IMR-90 (cell line): ENCODE measurements at regions not wholly inside any gene's neighbourhood (a gene's known extent, or its start where the extent isn't known, plus 50 kb on each side); places are given as distances from the start of the nearest gene placed in this dataset.

ENCODE experiments used
- ATAC-seq: fragments of 200-7000 bp; cut with Tn5 transposase; 2 replicates; pipeline ENCODE4 v1.9.1; 2020; ENCODE audit warnings: low read depth, mild to moderate bottlenecking, moderate library complexity
- BruUV-seq: library from RNA; stranded (reverse); fragments of 400-500 nt; replicated peaks from 2 replicates; lab custom pipeline; 2021; lab: Mats Ljungman, UMichigan
- CTCF ChIA-PET: fragments of 300-600 bp; formaldehyde crosslinking; extraction: SDS; loops from one replicate; lab custom pipeline; 2021; ENCODE audit warnings: antibody characterized with exemption; lab: Yijun Ruan, JAX
- POLR2A ChIA-PET: fragments of 300-600 bp; sonication (Branson Sonifier 250); formaldehyde crosslinking; loops from one replicate; lab custom pipeline; 2022; ENCODE audit warnings: antibody characterized with exemption; ENCODE audit not compliant: unreplicated experiment; lab: Charles Lee
- DNase-seq: peaks from one replicate; pipeline ENCODE4 v3.0.0; 2013
- H2AFZ ChIP-seq: replicated peaks from 2 replicates; pipeline ENCODE3; 2013; ENCODE audit warnings: low read length, mild to moderate bottlenecking; ENCODE audit not compliant: poor library complexity
- H2AK5ac ChIP-seq: 2 replicates; pipeline ENCODE4 v1.6.1; 2013; ENCODE audit warnings: low read depth, low read length, inconsistent platforms
- H2AK9ac ChIP-seq: replicated peaks from 2 replicates; pipeline ENCODE3; 2013; ENCODE audit warnings: mild to moderate bottlenecking, low read depth, low read length, moderate library complexity; ENCODE audit not compliant: poor library complexity
- H2BK120ac ChIP-seq: 2 replicates; pipeline ENCODE4 v1.6.1; 2013; ENCODE audit warnings: low read depth, low read length, inconsistent platforms
- H2BK15ac ChIP-seq: 3 replicates; pipeline ENCODE4 v1.6.1; 2013; ENCODE audit warnings: low read depth, low read length, inconsistent platforms
- H2BK20ac ChIP-seq: 2 replicates; pipeline ENCODE4 v1.6.1; 2013; ENCODE audit warnings: low read depth, mild to moderate bottlenecking, inconsistent platforms, low read length, moderate library complexity
- H2BK5ac ChIP-seq: 2 replicates; pipeline ENCODE4 v1.6.1; 2013; ENCODE audit warnings: mild to moderate bottlenecking, low read depth, low read length, inconsistent platforms; ENCODE audit not compliant: poor library complexity, severe bottlenecking
- H3K14ac ChIP-seq: replicated peaks from 2 replicates; pipeline ENCODE4 v1.6.1; 2013; ENCODE audit warnings: low read depth, low read length, inconsistent platforms
- H3K18ac ChIP-seq: 2 replicates; pipeline ENCODE4 v1.6.1; 2013; ENCODE audit warnings: low read depth, low read length, control low read depth
- H3K23ac ChIP-seq: 2 replicates; pipeline ENCODE4 v1.6.1; 2013; ENCODE audit warnings: low read depth, low read length, inconsistent platforms
- H3K27ac ChIP-seq: 2 replicates; pipeline ENCODE4 v1.5.1; 2013; ENCODE audit warnings: mild to moderate bottlenecking, control low read depth, low read length; ENCODE audit not compliant: insufficient read depth
- H3K27me3 ChIP-seq: 2 replicates; pipeline ENCODE4 v1.6.1; 2013; ENCODE audit warnings: low read length; ENCODE audit not compliant: control insufficient read depth, insufficient read depth
- H3K36me3 ChIP-seq: 2 replicates; pipeline ENCODE4 v1.6.1; 2013; ENCODE audit warnings: low read length, mixed read lengths; ENCODE audit not compliant: control insufficient read depth, insufficient read depth
- H3K4ac ChIP-seq: 2 replicates; pipeline ENCODE4 v1.6.1; 2013; ENCODE audit warnings: low read depth, low read length, inconsistent platforms
- H3K4me1 ChIP-seq: 2 replicates; pipeline ENCODE4 v1.6.1; 2013; ENCODE audit warnings: low read length, mixed read lengths; ENCODE audit not compliant: control insufficient read depth, insufficient read depth
- H3K4me2 ChIP-seq: 2 replicates; pipeline ENCODE4 v1.6.1; 2013; ENCODE audit warnings: low read depth, mild to moderate bottlenecking, control low read depth, low read length, moderate library complexity
- H3K4me3 ChIP-seq: 2 replicates; pipeline ENCODE4 v1.5.1; 2013; ENCODE audit warnings: low read depth, mild to moderate bottlenecking, control low read depth, low read length, moderate library complexity; ENCODE audit not compliant: insufficient read depth
- H3K56ac ChIP-seq: 2 replicates; pipeline ENCODE4 v1.6.1; 2013; ENCODE audit warnings: low read length, inconsistent platforms; ENCODE audit not compliant: insufficient read depth; ENCODE audit errors: extremely low read depth
- H3K79me1 ChIP-seq, 2 experiments: 2 replicates each; pipeline ENCODE4 v1.6.1; 2013; ENCODE audit warnings: low read length in 2 of 2, inconsistent platforms in 1 of 2, low read depth in 1 of 2
- H3K9ac ChIP-seq: 2 replicates; pipeline ENCODE4 v1.6.1; 2013; ENCODE audit warnings: low read depth, low read length, control low read depth
- H3K9me1 ChIP-seq: 2 replicates; pipeline ENCODE4 v1.6.1; 2013; ENCODE audit warnings: low read length, inconsistent platforms; ENCODE audit not compliant: insufficient read depth
- H3K9me3 ChIP-seq: 2 replicates; pipeline ENCODE4 v1.6.1; 2013; ENCODE audit warnings: low read length; ENCODE audit not compliant: control insufficient read depth, insufficient read depth
- H4K20me1 ChIP-seq: 2 replicates; pipeline ENCODE4 v1.6.1; 2013; ENCODE audit warnings: low read length, inconsistent platforms; ENCODE audit not compliant: insufficient read depth
- H4K5ac ChIP-seq: 2 replicates; pipeline ENCODE4 v1.6.1; 2013; ENCODE audit warnings: mild to moderate bottlenecking, low read depth, low read length, control low read depth
- H4K8ac ChIP-seq, 2 experiments: 2 replicates each; pipeline ENCODE4 v1.6.1; 2013; ENCODE audit warnings: low read depth in 2 of 2, low read length in 2 of 2, control low read depth in 1 of 2, inconsistent platforms in 1 of 2
- H4K91ac ChIP-seq: 2 replicates; pipeline ENCODE4 v1.6.1; 2013; ENCODE audit warnings: low read depth, low read length, inconsistent platforms; ENCODE audit not compliant: insufficient read depth
- BHLHE40 ChIP-seq: fragments of 150-350 bp; IDR thresholded peaks from 2 replicates; pipeline ENCODE4 v1.6.1; 2016; ENCODE audit warnings: mild to moderate bottlenecking, low read depth, low read length
- CEBPB ChIP-seq: IDR thresholded peaks from 2 replicates; pipeline ENCODE4 v1.6.1; 2012; ENCODE audit warnings: low read depth, low read length, improper control_type of control experiment
- CHD1 ChIP-seq: IDR thresholded peaks from 2 replicates; pipeline ENCODE4 v1.6.1; 2012; ENCODE audit warnings: low read depth, low read length, improper control_type of control experiment
- FOS ChIP-seq: fragments of 150-350 bp; IDR thresholded peaks from 2 replicates; pipeline ENCODE4 v1.6.1; 2016; ENCODE audit warnings: low read depth, low read length
- MAFK ChIP-seq: IDR thresholded peaks from 2 replicates; pipeline ENCODE4 v1.6.1; 2012; ENCODE audit warnings: low read depth, low read length, improper control_type of control experiment
- MAZ ChIP-seq: IDR thresholded peaks from 2 replicates; pipeline ENCODE4 v1.6.1; 2012; ENCODE audit warnings: low read depth, mild to moderate bottlenecking, low read length, improper control_type of control experiment, moderate library complexity, borderline replicate concordance
- MXI1 ChIP-seq: IDR thresholded peaks from 2 replicates; pipeline ENCODE4 v1.6.1; 2012; ENCODE audit warnings: low read depth, mild to moderate bottlenecking, low read length, moderate library complexity, borderline replicate concordance
- NFE2L2 ChIP-seq: fragments of 150-350 bp; IDR thresholded peaks from 2 replicates; pipeline ENCODE4 v1.6.1; 2016; ENCODE audit warnings: low read depth, mild to moderate bottlenecking, low read length
- POLR2A ChIP-seq: IDR thresholded peaks from 2 replicates; pipeline ENCODE4 v1.6.1; 2012; ENCODE audit warnings: mild to moderate bottlenecking, low read depth, low read length
- RAD21 ChIP-seq: IDR thresholded peaks from 2 replicates; pipeline ENCODE4 v1.6.1; 2012; ENCODE audit warnings: low read length, improper control_type of control experiment
- RCOR1 ChIP-seq: IDR thresholded peaks from 2 replicates; pipeline ENCODE4 v1.6.1; 2012; ENCODE audit warnings: mild to moderate bottlenecking, low read length, improper control_type of control experiment; ENCODE audit not compliant: insufficient replicate concordance
- RFX5 ChIP-seq: IDR thresholded peaks from 2 replicates; pipeline ENCODE4 v1.8.0; 2012; ENCODE audit warnings: low read depth, mild to moderate bottlenecking, low read length, moderate library complexity
- SMC3 ChIP-seq: fragments of 150-350 bp; IDR thresholded peaks from 2 replicates; pipeline ENCODE4 v1.6.1; 2016; ENCODE audit warnings: low read depth, mild to moderate bottlenecking, antibody characterized with exemption, low read length, moderate library complexity
- WGBS, 2 experiments: methylation state at CpG; one replicate each; pipeline versions ENCODE4 v1.1.5 to v1.1.7; 2013; ENCODE audit warnings: missing lambda C conversion rate in 2 of 2; ENCODE audit not compliant: insufficient read length in 1 of 2; ENCODE audit errors: extremely low coverage in 2 of 2; 5-methylcytosine and 5-hydroxymethylcytosine counted together
- dilution Hi-C: fragments of 300-500 bp; cut with HindIII; formaldehyde crosslinking; loops from one replicate; pipeline ENCODE4 v1.14.3; 2018; ENCODE audit warnings: low sequenced_read_pairs; ENCODE audit not compliant: unreplicated experiment
- in situ Hi-C: fragments of 300-500 bp; cut with MboI; formaldehyde crosslinking; loops from 3 replicates; pipeline ENCODE4 v1.14.3; 2019; ENCODE audit warnings: low sequenced_read_pairs, inconsistent platforms, mixed read lengths
- intact Hi-C: fragments of 100-400 bp; cut with micrococcal nuclease; formaldehyde crosslinking; loops from 2 replicates; pipeline ENCODE4 v1.10.0; 2022
- TF ChIP-seq, protein P1 (sequence below): fragments of 150-350 bp; IDR thresholded peaks from 2 replicates; pipeline ENCODE4 v1.6.1; 2017; ENCODE audit warnings: mild to moderate bottlenecking, antibody characterized with exemption, low read length, low read depth
- TF ChIP-seq, protein P2 (sequence below): fragments of 150-350 bp; IDR thresholded peaks from 2 replicates; pipeline ENCODE4 v1.6.1; 2016; ENCODE audit warnings: low read depth, mild to moderate bottlenecking, low read length, moderate library complexity, borderline replicate concordance
- TF ChIP-seq, protein P3 (sequence below): conservative IDR thresholded peaks from 2 replicates; pipeline ENCODE4 v1.5.1; 2012; ENCODE audit warnings: mild to moderate bottlenecking, low read depth, low read length, improper control_type of control experiment

DNA sequence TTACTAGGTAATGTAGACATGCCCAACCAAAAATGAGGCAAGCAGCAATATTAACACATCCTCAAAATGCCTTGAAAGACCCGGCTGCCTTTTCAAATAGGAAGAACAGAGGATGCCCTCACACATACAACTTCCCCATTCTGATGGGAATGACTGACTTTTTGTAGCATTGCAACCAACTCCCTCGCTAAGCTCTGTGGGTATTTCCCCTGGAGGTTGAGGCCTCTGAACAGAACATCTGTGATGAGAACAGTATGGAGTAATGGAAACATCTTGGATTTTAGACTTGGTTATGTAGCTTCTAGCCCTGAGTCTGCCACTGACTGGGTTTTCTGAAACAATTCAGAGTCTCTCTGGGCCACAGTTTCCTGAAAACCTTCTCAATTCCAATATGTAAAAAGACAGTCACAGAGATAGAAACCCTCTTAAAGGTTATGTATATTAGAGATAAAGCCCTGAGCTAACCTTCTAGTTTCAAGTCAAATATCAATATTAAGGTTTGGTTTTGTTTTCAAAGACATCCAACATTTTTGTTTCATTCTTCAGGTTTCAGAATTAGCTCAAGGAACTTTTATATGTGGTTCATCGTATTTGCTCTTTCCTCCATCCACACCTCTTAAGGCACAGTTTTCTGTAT, 311.5 kb downstream of the SETD4 start:
- Histone ChIP-seq H2AFZ (no peak overlapping the region), H3K4me2 (no peak overlapping the region), H3K27me3 (peaks cover 10% of the 10 kb centered on the region), H4K91ac (no peak overlapping the region), H2BK20ac (no peak overlapping the region), H3K79me1 (no peaks in the 10 kb centered on the region), H3K4me3 (no peak overlapping the region), H4K8ac (no peak overlapping the region), H4K20me1 (no peaks in the 10 kb centered on the region), H3K9ac (no peak overlapping the region), H3K36me3 (no peaks in the 10 kb centered on the region), H4K5ac (no peak overlapping the region), H3K23ac (no peak overlapping the region), H3K18ac (no peak overlapping the region), H2BK15ac (peak overlapping the region; percentile 64; the same call in 1 of the 3 replicates), H3K4ac (no peak overlapping the region), H3K4me1 (peaks cover 3% of the 10 kb centered on the region; the same call in 1 of the 2 replicates), H2BK120ac (no peak overlapping the region), H2AK5ac (no peak overlapping the region), H2BK5ac (no peak overlapping the region), H3K14ac (no peak overlapping the region), H2AK9ac (no peak overlapping the region), H3K56ac (no peak overlapping the region), H3K27ac (no peak overlapping the region), H3K9me1 (peaks cover 8% of the 10 kb centered on the region), H3K9me3 (peaks cover 3% of the 10 kb centered on the region)
- in situ Hi-C loops (no loop called here), intact Hi-C loops (no loop called here), dilution Hi-C loops (no loop called here)
- CTCF ChIA-PET, result no interaction called here
- no peak for ATAC-seq
- POLR2A ChIA-PET, result no interaction called here
- TF ChIP-seq CEBPB (no peak), MAZ (no peak), CHD1 (no peak), RFX5 (no peak), MXI1 (no peak), MAFK (no peak), FOS (no peak), RCOR1 (no peak), RAD21 (no peak), NFE2L2 (no peak), BHLHE40 (no peak), SMC3 (no peak), POLR2A (no peak)
- TF ChIP-seq, protein P1, sequence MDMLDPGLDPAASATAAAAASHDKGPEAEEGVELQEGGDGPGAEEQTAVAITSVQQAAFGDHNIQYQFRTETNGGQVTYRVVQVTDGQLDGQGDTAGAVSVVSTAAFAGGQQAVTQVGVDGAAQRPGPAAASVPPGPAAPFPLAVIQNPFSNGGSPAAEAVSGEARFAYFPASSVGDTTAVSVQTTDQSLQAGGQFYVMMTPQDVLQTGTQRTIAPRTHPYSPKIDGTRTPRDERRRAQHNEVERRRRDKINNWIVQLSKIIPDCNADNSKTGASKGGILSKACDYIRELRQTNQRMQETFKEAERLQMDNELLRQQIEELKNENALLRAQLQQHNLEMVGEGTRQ, result no peak
- TF ChIP-seq, protein P2, sequence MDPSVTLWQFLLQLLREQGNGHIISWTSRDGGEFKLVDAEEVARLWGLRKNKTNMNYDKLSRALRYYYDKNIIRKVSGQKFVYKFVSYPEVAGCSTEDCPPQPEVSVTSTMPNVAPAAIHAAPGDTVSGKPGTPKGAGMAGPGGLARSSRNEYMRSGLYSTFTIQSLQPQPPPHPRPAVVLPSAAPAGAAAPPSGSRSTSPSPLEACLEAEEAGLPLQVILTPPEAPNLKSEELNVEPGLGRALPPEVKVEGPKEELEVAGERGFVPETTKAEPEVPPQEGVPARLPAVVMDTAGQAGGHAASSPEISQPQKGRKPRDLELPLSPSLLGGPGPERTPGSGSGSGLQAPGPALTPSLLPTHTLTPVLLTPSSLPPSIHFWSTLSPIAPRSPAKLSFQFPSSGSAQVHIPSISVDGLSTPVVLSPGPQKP, result no peak
- TF ChIP-seq, protein P3, sequence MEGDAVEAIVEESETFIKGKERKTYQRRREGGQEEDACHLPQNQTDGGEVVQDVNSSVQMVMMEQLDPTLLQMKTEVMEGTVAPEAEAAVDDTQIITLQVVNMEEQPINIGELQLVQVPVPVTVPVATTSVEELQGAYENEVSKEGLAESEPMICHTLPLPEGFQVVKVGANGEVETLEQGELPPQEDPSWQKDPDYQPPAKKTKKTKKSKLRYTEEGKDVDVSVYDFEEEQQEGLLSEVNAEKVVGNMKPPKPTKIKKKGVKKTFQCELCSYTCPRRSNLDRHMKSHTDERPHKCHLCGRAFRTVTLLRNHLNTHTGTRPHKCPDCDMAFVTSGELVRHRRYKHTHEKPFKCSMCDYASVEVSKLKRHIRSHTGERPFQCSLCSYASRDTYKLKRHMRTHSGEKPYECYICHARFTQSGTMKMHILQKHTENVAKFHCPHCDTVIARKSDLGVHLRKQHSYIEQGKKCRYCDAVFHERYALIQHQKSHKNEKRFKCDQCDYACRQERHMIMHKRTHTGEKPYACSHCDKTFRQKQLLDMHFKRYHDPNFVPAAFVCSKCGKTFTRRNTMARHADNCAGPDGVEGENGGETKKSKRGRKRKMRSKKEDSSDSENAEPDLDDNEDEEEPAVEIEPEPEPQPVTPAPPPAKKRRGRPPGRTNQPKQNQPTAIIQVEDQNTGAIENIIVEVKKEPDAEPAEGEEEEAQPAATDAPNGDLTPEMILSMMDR, result no peak
- no CpG with 5 or more reads among the region's 3 CpGs for WGBS, 2 experiments
- no peak for DNase-seq
- BruUV-seq, result no TSS peak
